HepG2 (cell line): ENCODE measurements at regions not wholly inside any gene's neighbourhood (a gene's known extent, or its start where the extent isn't known, plus 50 kb on each side); places are given as distances from the start of the nearest gene placed in this dataset.

Experiments
- ATAC-seq: fragments of 200-7000 bp; cut with Tn5 transposase; 3 replicates; pipeline ENCODE4 v1.9.1; 2020; ENCODE audit warnings: mild to moderate bottlenecking, moderate library complexity
- BruUV-seq: library from RNA; stranded (reverse); fragments of 400-500 nt; replicated peaks from 2 replicates; lab custom pipeline; 2021; lab: Mats Ljungman, UMichigan
- CTCF ChIA-PET: fragments of 300-600 bp; formaldehyde crosslinking; extraction: SDS; loops from one replicate; lab custom pipeline; 2021; ENCODE audit warnings: low total read pairs, inconsistent platforms, low intra/inter-chr PET ratio; lab: Yijun Ruan, JAX
- POLR2A ChIA-PET: fragments of 350-600 bp; sonication (Branson Sonifier 250); formaldehyde crosslinking; loops from one replicate; lab custom pipeline; 2020; ENCODE audit warnings: antibody characterized with exemption, inconsistent platforms; lab: Yijun Ruan, JAX
- DNase-seq: peaks from one replicate; pipeline ENCODE4 v3.0.0-alpha.2; 2015; ENCODE audit warnings: low spot score
- FAIRE-seq: peaks from 3 replicates; lab custom pipeline; 2011; peaks lifted over from hg19 to GRCh38; lab: Jason Lieb, UNC
- H2AFZ ChIP-seq: one replicate; pipeline ENCODE4 v1.6.1; 2011; ENCODE audit warnings: low read length, inconsistent platforms
- H3K27ac ChIP-seq: fragments of 300-600 bp; 3 replicates; pipeline ENCODE4 v1.8.0; 2011; ENCODE audit warnings: mixed run types, mild to moderate bottlenecking, mixed read lengths, low read length, inconsistent platforms; ENCODE audit not compliant: insufficient read depth; ENCODE audit errors: extremely low read length
- H3K27me3 ChIP-seq, 2 experiments: fragments of 200-600 bp in 1 of 2; 2 replicates in 1 of 2; 3 replicates in 1 of 2; pipeline versions ENCODE4 v1.6.0 to v1.8.0; 2011; ENCODE audit warnings: low read length in 2 of 2, mild to moderate bottlenecking in 2 of 2, moderate library complexity in 2 of 2, inconsistent platforms in 1 of 2; ENCODE audit not compliant: insufficient read depth in 2 of 2, control insufficient read depth in 1 of 2
- H3K36me3 ChIP-seq, 2 experiments: fragments of 200-600 bp in 1 of 2; replicated peaks in 1 of 2; 2 replicates in 1 of 2; 3 replicates in 1 of 2; pipeline versions ENCODE4 v1.5.1 to v1.8.0; 2011; ENCODE audit warnings: low read length in 2 of 2, inconsistent platforms in 1 of 2; ENCODE audit not compliant: insufficient read depth in 2 of 2, control insufficient read depth in 1 of 2
- H3K4me1 ChIP-seq: 2 replicates; pipeline ENCODE4 v1.5.1; 2012; ENCODE audit warnings: low read length, inconsistent platforms; ENCODE audit not compliant: insufficient read depth
- H3K4me2 ChIP-seq: 2 replicates; pipeline ENCODE4 v1.6.0; 2011; ENCODE audit warnings: low read depth, low read length, inconsistent platforms
- H3K4me3 ChIP-seq, 3 experiments: fragments of 200-600 bp in 1 of 3; sonication (generic), shearing (Covaris generic) in 1 of 3; replicated peaks in 1 of 3; 2 replicates each; pipeline ENCODE4 v1.5.1; 2011 to 2016; ENCODE audit warnings: low read length in 3 of 3, inconsistent platforms in 2 of 3, low read depth in 2 of 3, mild to moderate bottlenecking in 2 of 3, control low read depth in 1 of 3, mixed read lengths in 1 of 3; ENCODE audit not compliant: insufficient read depth in 1 of 3
- H3K79me2 ChIP-seq: one replicate; pipeline ENCODE4 v1.6.1; 2011; ENCODE audit warnings: low read length, inconsistent platforms; ENCODE audit not compliant: insufficient read depth
- H3K9ac ChIP-seq: 2 replicates; pipeline ENCODE4 v1.6.0; 2011; ENCODE audit warnings: mild to moderate bottlenecking, low read depth, low read length, inconsistent platforms; ENCODE audit not compliant: insufficient read depth
- H3K9me3 ChIP-seq: 2 replicates; pipeline ENCODE4 v1.5.1; 2012; ENCODE audit warnings: mild to moderate bottlenecking, low read length
- H4K20me1 ChIP-seq: 2 replicates; pipeline ENCODE4 v1.6.0; 2011; ENCODE audit warnings: inconsistent platforms, mild to moderate bottlenecking, low read length, moderate library complexity; ENCODE audit not compliant: insufficient read depth
- FUBP1 ChIP-seq: sonication (generic); formaldehyde crosslinking; IDR thresholded peaks from 2 replicates; pipeline ENCODE4 v1.5.1; 2020; ENCODE audit warnings: missing genetic modification reagents, mild to moderate bottlenecking, borderline replicate concordance
- HDAC6 ChIP-seq: fragments of 200-600 bp; sonication (generic); IDR thresholded peaks from 2 replicates; pipeline ENCODE4 v1.7.0; 2017; ENCODE audit warnings: mild to moderate bottlenecking, antibody characterized with exemption, low read length, low read depth
- IKZF4 ChIP-seq: sonication (generic); formaldehyde crosslinking; IDR thresholded peaks from 2 replicates; pipeline ENCODE4 v1.5.1; 2020; ENCODE audit warnings: borderline replicate concordance, mild to moderate bottlenecking, low read depth, missing genetic modification reagents; ENCODE audit errors: not compliant biosample characterization
- IRF9 ChIP-seq: sonication (generic); formaldehyde crosslinking; IDR thresholded peaks from 2 replicates; pipeline ENCODE4 v1.8.0; 2022; ENCODE audit warnings: missing genetic modification reagents, mild to moderate bottlenecking, borderline replicate concordance
- MEIS1 ChIP-seq: sonication (generic); formaldehyde crosslinking; IDR thresholded peaks from 2 replicates; pipeline ENCODE4 v1.9.0; 2021; ENCODE audit warnings: mild to moderate bottlenecking, missing genetic modification reagents, moderate library complexity, borderline replicate concordance
- MIER2 ChIP-seq: IDR thresholded peaks from 2 replicates; pipeline ENCODE4 v1.6.1; 2016; ENCODE audit warnings: missing biosample characterization, missing genetic modification reagents
- SP140L ChIP-seq: sonication (generic); formaldehyde crosslinking; IDR thresholded peaks from 2 replicates; pipeline ENCODE4 v1.4.0; 2020; ENCODE audit warnings: missing genetic modification reagents, borderline replicate concordance
- XRCC5 ChIP-seq: fragments of 200-400 bp; formaldehyde crosslinking; optimal IDR thresholded peaks from 2 replicates; pipeline ENCODE3; 2017; ENCODE audit warnings: mild to moderate bottlenecking, low read length
- ZKSCAN8 ChIP-seq: IDR thresholded peaks from 2 replicates; pipeline ENCODE4 v1.6.1; 2016; ENCODE audit warnings: borderline replicate concordance, missing genetic modification reagents, missing compliant biosample characterization
- ZNF253 ChIP-seq: sonication (generic); formaldehyde crosslinking; IDR thresholded peaks from 2 replicates; pipeline ENCODE4 v1.8.0; 2022; ENCODE audit warnings: mild to moderate bottlenecking, missing genetic modification reagents, borderline replicate concordance
- ZNF274 ChIP-seq: sonication (generic); formaldehyde crosslinking; IDR thresholded peaks from 2 replicates; pipeline ENCODE4 v1.5.1; 2020; ENCODE audit warnings: mild to moderate bottlenecking, missing genetic modification reagents
- ZNF564 ChIP-seq: sonication (generic); formaldehyde crosslinking; IDR thresholded peaks from 2 replicates; pipeline ENCODE4 v1.8.1; 2023; ENCODE audit warnings: mild to moderate bottlenecking, missing genetic modification reagents
- ZNF577 ChIP-seq: sonication (generic); formaldehyde crosslinking; IDR thresholded peaks from 2 replicates; pipeline ENCODE4 v1.4.0; 2020; ENCODE audit warnings: mild to moderate bottlenecking, low read depth, missing genetic modification reagents, borderline replicate concordance
- ZNF598 ChIP-seq: sonication (generic); formaldehyde crosslinking; IDR thresholded peaks from 2 replicates; pipeline ENCODE4 v1.5.1; 2020; ENCODE audit warnings: mild to moderate bottlenecking, missing genetic modification reagents, borderline replicate concordance
- ZNF615 ChIP-seq: sonication (generic); formaldehyde crosslinking; IDR thresholded peaks from 2 replicates; pipeline ENCODE4 v1.5.0; 2020; ENCODE audit warnings: mild to moderate bottlenecking, missing genetic modification reagents, borderline replicate concordance
- ZNF710 ChIP-seq: sonication (generic); formaldehyde crosslinking; IDR thresholded peaks from 2 replicates; pipeline ENCODE4 v1.5.0; 2020; ENCODE audit warnings: mild to moderate bottlenecking, missing genetic modification reagents, borderline replicate concordance
- ZSCAN12 ChIP-seq: sonication (generic); formaldehyde crosslinking; IDR thresholded peaks from 2 replicates; pipeline ENCODE4 v1.9.0; 2021; ENCODE audit warnings: mild to moderate bottlenecking, missing genetic modification reagents
- ZSCAN29 ChIP-seq: sonication (generic); formaldehyde crosslinking; conservative IDR thresholded peaks from 2 replicates; pipeline ENCODE4 v1.4.0; 2020; ENCODE audit warnings: mild to moderate bottlenecking, missing genetic modification reagents
- in situ Hi-C: cut with HindIII; loops from 2 replicates; pipeline ENCODE4 v1.10.0; 2017; ENCODE audit warnings: low pct_unique_long_range_greater_than_20kb; ENCODE audit not compliant: extremely low pct_ligation_motif_present
- intact Hi-C: fragments of 100-400 bp; cut with micrococcal nuclease; formaldehyde crosslinking; loops from one replicate; pipeline ENCODE4 v1.10.0; 2022; ENCODE audit not compliant: unreplicated experiment
- TF ChIP-seq, protein P1 (sequence below): sonication (generic); formaldehyde crosslinking; IDR thresholded peaks from 2 replicates; pipeline ENCODE4 v1.5.0; 2020; ENCODE audit warnings: missing genetic modification reagents, mild to moderate bottlenecking, borderline replicate concordance

DNA sequence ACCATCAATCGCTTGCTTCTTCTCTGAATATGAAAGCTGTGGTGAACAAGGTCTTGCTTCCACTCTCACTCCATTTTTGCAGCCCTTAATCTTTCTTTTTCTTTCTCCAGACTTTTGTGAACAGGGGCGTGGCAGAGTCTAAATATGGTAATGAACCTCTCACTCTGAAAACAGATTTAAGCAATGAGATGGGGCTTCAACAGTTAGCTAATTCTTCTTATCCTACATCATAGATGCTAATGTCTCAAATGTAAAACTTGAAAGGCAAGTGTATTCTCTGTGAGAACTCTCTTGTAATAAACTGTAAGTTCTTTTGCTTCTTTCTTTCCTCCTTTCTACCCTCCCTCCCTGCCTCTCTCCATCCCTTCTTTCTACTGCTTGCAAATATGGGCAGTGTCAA, 106.5 kb upstream of the ANK2 start (continued):
- TF ChIP-seq, protein P1, sequence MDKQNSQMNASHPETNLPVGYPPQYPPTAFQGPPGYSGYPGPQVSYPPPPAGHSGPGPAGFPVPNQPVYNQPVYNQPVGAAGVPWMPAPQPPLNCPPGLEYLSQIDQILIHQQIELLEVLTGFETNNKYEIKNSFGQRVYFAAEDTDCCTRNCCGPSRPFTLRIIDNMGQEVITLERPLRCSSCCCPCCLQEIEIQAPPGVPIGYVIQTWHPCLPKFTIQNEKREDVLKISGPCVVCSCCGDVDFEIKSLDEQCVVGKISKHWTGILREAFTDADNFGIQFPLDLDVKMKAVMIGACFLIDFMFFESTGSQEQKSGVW (CRISPR knock-in tag): no peak
- TF ChIP-seq ZNF615: no peak
- TF ChIP-seq ZKSCAN8 (CRISPR knock-in tag): no peak
- no peak for TF ChIP-seq ZNF598 (CRISPR knock-in tag)
- no peak for TF ChIP-seq MEIS1
- TF ChIP-seq SP140L (CRISPR knock-in tag): no peak
- no peak for TF ChIP-seq IRF9 (CRISPR knock-in tag)
- TF ChIP-seq ZSCAN29 (CRISPR knock-in tag): no peak
- no peak for TF ChIP-seq XRCC5

GRCh38 chr4:112944006-112944405, 105.4 kb upstream of the ANK2 start:
- H2AFZ ChIP-seq: no peak overlapping the region
- H3K27ac ChIP-seq: no peak overlapping the region
- no peaks in the 10 kb centered on the region for H3K79me2 ChIP-seq
- no peak for ATAC-seq
- ChIA-PET POLR2A (no interaction called here), CTCF (no interaction called here)
- H4K20me1 ChIP-seq: no peaks in the 10 kb centered on the region
- in situ Hi-C loops: loop anchor here (10.0 to 25.0 kb wide), 2 partner anchors 309 to 607 kb away; partner anchors contain the start of genes LARP7 and ZGRF1
- FAIRE-seq: no peak
- H3K36me3 ChIP-seq: no peaks in the 10 kb centered on the region
- no peak for DNase-seq
- intact Hi-C loops: no loop called here
- BruUV-seq: no TSS peak
- H3K9ac ChIP-seq: no peak overlapping the region
- H3K4me2 ChIP-seq: no peak overlapping the region
- H3K27me3 ChIP-seq: 0 out of 5 replicates have a peak, but pooled peaks cover 0 to 5% of the 10 kb centered on the region in 2 experiments
- H3K4me1 ChIP-seq: no peaks in the 10 kb centered on the region
- H3K4me3 ChIP-seq: no peak overlapping the region
- H3K9me3 ChIP-seq: no peaks in the 10 kb centered on the region
- no peak for TF ChIP-seq ZNF564
- no peak for TF ChIP-seq IKZF4
- no peak for TF ChIP-seq FUBP1 (CRISPR knock-in tag)
- TF ChIP-seq ZNF577 (CRISPR knock-in tag): no peak
- no peak for TF ChIP-seq HDAC6
- no peak for TF ChIP-seq ZNF253 (CRISPR knock-in tag)
- TF ChIP-seq MIER2: no peak
- TF ChIP-seq ZNF274 (CRISPR knock-in tag): no peak
- TF ChIP-seq ZNF710: no peak
- TF ChIP-seq ZSCAN12 (CRISPR knock-in tag): no peak
